ENCODE measurements at regions not wholly inside any gene's neighbourhood (a gene's known extent, or its start where the extent isn't known, plus 50 kb on each side); places are given as distances from the start of the nearest gene placed in this dataset.

- in situ Hi-C loops (cut with MboI; ENCODE audit: low sequenced_read_pairs), result no loop called here
Measured at GRCh38 chr6:129921169-129921817, 60.2 kb upstream of the TMEM244 start.

- in situ Hi-C loops (cut with MboI; ENCODE audit: low sequenced_read_pairs), result no loop called here
Measured at GRCh38 chr6:129920103-129920798, 59.1 kb upstream of the TMEM244 start.

- in situ Hi-C loops (cut with MboI; ENCODE audit: low sequenced_read_pairs), result no loop called here
Measured at GRCh38 chr6:129911732-129912131, 50.6 kb upstream of the TMEM244 start.

All from HL-60/S4 treated with phorbol 12-myristate 13-acetate at 8.2 ng/mL for 4 days and 3 days (cell line).